Adrenal gland (tissue), 9 donors: ENCODE measurements at regions not wholly inside any gene's neighbourhood (a gene's known extent, or its start where the extent isn't known, plus 50 kb on each side); places are given as distances from the start of the nearest gene placed in this dataset.
"Not testable (repeated sequence)": the region's sequence is repeated elsewhere in the genome, so short reads cannot be mapped to it uniquely, and the experiment has no call there.

Experiments used
- DNase-seq, 7 donors: peaks; one replicate each; pipeline ENCODE4 v3.0.0-alpha.2; 2019 to 2020
- H3K27ac ChIP-seq, 5 donors: fragments of 200-600 bp; sonication (generic) in 4 of 5; 1 replicate in 3 of 5; 2 replicates in 2 of 5; pipeline versions ENCODE4 v1.5.1 to v1.8.0; 2016 to 2020; ENCODE audit warnings: mild to moderate bottlenecking in 1 of 5
- H3K27me3 ChIP-seq: fragments of 200-600 bp; 2 replicates; pipeline ENCODE4 v1.8.0; 2021
- H3K36me3 ChIP-seq, 2 donors: fragments of 200-600 bp; replicated peaks in 1 of 2; 1 replicate in 1 of 2; 2 replicates in 1 of 2; pipeline versions ENCODE4 v1.5.1 to v1.8.0; 2018 to 2022
- H3K4me1 ChIP-seq, 2 donors: fragments of 200-600 bp; replicated peaks in 1 of 2; 1 replicate in 1 of 2; 2 replicates in 1 of 2; pipeline versions ENCODE4 v1.5.1 to v1.8.0; 2018 to 2021
- H3K4me3 ChIP-seq, 4 donors: fragments of 200-600 bp; sonication (generic) in 3 of 4; one replicate each; pipeline ENCODE4 v1.5.1; 2016 to 2018
- H3K9me3 ChIP-seq, 3 donors: fragments of 200-600 bp; sonication (generic) in 1 of 3; replicated peaks in 1 of 3; 1 replicate in 2 of 3; 2 replicates in 1 of 3; pipeline versions ENCODE4 v1.5.1 to v1.8.0; 2016 to 2021
- POLR2A ChIP-seq, 2 donors: fragments of 450-650 bp; IDR thresholded peaks; one replicate each; pipeline ENCODE4 v1.6.1; 2017; ENCODE audit warnings: antibody characterized with exemption in 2 of 2, mild to moderate bottlenecking in 2 of 2, moderate library complexity in 1 of 2
- WGBS, 4 donors: extraction: QIAGEN DNeasy Blood & Tissue Kit in 2 of 4; methylation state at CpG; one replicate each; pipeline versions ENCODE4 v1.1.5 to v1.1.7; 2013 to 2017; 5-methylcytosine and 5-hydroxymethylcytosine counted together
- intact Hi-C, 2 donors: fragments of 100-400 bp; cut with DNase I; formaldehyde crosslinking; loops; one replicate each; pipeline versions ENCODE4 v1.14.1 to v1.15.0; 2022 to 2023
- TF ChIP-seq, protein P1 (sequence below), 6 experiments: fragments of 450-650 bp in 4 of 6; fragments of 200-600 bp in 2 of 6; sonication (generic) in 1 of 6; IDR thresholded peaks; 1 replicate in 5 of 6; 2 replicates in 1 of 6; pipeline versions ENCODE4 v1.5.1 to v1.8.0; 2016 to 2021; ENCODE audit warnings: antibody characterized with exemption in 6 of 6, mild to moderate bottlenecking in 2 of 6, moderate library complexity in 1 of 6
- donor health status: healthy with polysubstance abuse.
- donor health status: Bipolar disorder and iron deficiency.
- donor health status: DM: yes; HTN: yes; CAD: no.
- donor health status: DM: no; HTN: no; CAD: no.
- donor health status: DM: no; HTN: no; CAD: no.

DNA sequence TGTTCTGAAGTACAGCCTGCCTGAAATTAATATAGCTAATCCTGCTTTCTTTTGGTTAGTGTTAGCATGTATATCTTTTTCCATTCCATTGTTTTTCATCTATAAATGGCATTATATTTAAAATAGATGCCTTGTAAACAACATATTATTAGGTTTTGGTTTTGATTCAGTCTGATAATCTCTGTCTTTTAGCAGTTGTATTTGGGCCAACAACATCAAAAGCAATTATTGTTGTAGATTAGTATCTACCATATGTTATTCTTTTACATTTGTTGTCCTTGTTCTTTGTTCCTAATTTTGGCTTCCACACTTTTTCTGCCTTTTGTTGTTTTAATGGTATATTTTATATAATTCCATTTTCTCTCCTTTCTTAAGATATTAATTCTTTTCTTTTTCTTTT is 678.2 kb upstream of the PRMT6 start:
- no peaks in the 10 kb centered on the region for H3K36me3 ChIP-seq
- intact Hi-C loops: no loop called here
- no peak for TF ChIP-seq POLR2A (IDR thresholded peaks at IDR 0.05)
- TF ChIP-seq, protein P1, sequence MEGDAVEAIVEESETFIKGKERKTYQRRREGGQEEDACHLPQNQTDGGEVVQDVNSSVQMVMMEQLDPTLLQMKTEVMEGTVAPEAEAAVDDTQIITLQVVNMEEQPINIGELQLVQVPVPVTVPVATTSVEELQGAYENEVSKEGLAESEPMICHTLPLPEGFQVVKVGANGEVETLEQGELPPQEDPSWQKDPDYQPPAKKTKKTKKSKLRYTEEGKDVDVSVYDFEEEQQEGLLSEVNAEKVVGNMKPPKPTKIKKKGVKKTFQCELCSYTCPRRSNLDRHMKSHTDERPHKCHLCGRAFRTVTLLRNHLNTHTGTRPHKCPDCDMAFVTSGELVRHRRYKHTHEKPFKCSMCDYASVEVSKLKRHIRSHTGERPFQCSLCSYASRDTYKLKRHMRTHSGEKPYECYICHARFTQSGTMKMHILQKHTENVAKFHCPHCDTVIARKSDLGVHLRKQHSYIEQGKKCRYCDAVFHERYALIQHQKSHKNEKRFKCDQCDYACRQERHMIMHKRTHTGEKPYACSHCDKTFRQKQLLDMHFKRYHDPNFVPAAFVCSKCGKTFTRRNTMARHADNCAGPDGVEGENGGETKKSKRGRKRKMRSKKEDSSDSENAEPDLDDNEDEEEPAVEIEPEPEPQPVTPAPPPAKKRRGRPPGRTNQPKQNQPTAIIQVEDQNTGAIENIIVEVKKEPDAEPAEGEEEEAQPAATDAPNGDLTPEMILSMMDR (IDR thresholded peaks at IDR 0.05): no peak
- H3K27ac ChIP-seq: no peak overlapping the region
- no peaks in the 10 kb centered on the region for H3K9me3 ChIP-seq
- H3K27me3 ChIP-seq: no peaks in the 10 kb centered on the region
- no peak for DNase-seq
- H3K4me1 ChIP-seq: no peaks in the 10 kb centered on the region
- H3K4me3 ChIP-seq: no peak overlapping the region

DNA sequence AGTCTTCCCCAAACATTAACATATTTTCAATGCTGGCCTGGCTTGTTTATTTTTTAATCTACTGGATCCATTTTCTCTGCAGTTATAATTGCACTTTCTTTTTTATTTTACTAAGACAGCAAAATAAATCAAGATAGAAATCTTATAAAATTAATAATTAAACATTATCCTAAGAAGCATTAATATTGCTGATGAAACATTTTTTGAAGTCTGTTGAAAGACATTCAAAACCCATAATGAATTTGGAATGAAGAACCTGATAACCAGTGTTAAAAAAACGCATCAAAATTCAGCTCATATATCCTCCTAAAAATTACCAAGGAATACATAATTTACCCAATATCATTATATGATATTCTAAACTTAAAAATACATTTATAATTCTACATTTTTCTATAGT is 675.7 kb upstream of the PRMT6 start:
- H3K9me3 ChIP-seq: no peaks in the 10 kb centered on the region
- no peak for DNase-seq
- intact Hi-C loops: no loop called here
- TF ChIP-seq, protein P1 (IDR thresholded peaks at IDR 0.05): no peak
- TF ChIP-seq POLR2A (IDR thresholded peaks at IDR 0.05): no peak
- 53 to 78% (median 66%) methylated on average over 1 of the region's 1 CpG for WGBS, 4 donors
- H3K36me3 ChIP-seq: no peaks in the 10 kb centered on the region
- no peak overlapping the region for H3K4me3 ChIP-seq
- H3K27ac ChIP-seq: no peak overlapping the region
- H3K4me1 ChIP-seq: no peaks in the 10 kb centered on the region
- no peaks in the 10 kb centered on the region for H3K27me3 ChIP-seq

GRCh38 chr1:106389160-106389559 is 667.3 kb upstream of the PRMT6 start:
- H3K36me3 ChIP-seq, H3K4me1 ChIP-seq, H3K27me3 ChIP-seq, intact Hi-C loops, H3K9me3 ChIP-seq, H3K4me3 ChIP-seq, DNase-seq, H3K27ac ChIP-seq: not testable (repeated sequence)
- 60 to 73% (median 68%) methylated on average over 4 of the region's 4 CpGs for WGBS, 4 donors

DNA sequence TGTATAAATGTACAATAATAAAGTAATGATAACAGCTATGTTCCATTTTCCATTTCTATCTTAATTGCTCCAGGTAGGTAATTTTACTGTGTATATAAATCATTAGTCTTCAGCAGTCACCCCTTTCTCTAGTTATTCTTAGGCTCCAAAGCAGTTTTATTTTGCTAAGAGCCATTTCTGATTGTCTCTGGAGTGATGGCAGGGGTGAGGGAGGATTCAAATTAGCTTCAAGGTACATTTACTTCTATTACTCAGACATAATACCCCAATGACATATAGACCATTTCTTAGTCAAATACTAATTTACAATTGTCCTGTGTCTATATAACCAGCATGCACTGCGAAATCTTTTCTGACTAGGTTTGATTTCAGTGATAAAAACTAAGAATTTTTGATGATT is 663.4 kb upstream of the PRMT6 start:
- Histone ChIP-seq H3K4me3 (no peak overlapping the region), H3K4me1 (no peaks in the 10 kb centered on the region), H3K9me3 (no peaks in the 10 kb centered on the region), H3K27me3 (no peaks in the 10 kb centered on the region), H3K36me3 (no peaks in the 10 kb centered on the region), H3K27ac (no peak overlapping the region)
- TF ChIP-seq, protein P1 (IDR thresholded peaks at IDR 0.05): no peak
- no peak for TF ChIP-seq POLR2A (IDR thresholded peaks at IDR 0.05)
- intact Hi-C loops: no loop called here
- no peak for DNase-seq
- WGBS, 4 donors: 53 to 86% (median 77%) methylated on average over 1 of the region's 1 CpG

DNA sequence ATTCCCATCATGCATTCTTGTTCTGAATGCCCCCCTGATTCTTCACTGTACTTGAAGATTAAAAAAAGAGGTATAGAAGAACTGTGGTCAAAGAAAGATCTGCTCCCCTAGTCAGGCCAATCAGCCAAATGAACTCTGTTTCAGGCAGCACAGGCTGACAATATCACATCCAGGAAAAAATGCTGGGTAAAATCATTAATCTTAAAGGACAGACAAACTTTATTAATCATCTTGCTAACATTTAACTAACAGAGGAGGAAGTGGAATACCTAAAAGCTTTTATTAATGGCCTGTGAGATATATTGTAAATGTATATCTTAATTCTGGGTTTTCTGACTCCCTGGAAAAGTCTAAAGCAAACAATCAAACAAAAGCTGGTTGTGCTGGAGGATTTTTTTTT is 660.5 kb upstream of the PRMT6 start:
- Histone ChIP-seq H3K27ac (no peak overlapping the region), H3K9me3 (no peaks in the 10 kb centered on the region), H3K4me1 (no peaks in the 10 kb centered on the region), H3K36me3 (no peaks in the 10 kb centered on the region), H3K4me3 (no peak overlapping the region), H3K27me3 (no peaks in the 10 kb centered on the region)
- TF ChIP-seq, protein P1 (IDR thresholded peaks at IDR 0.05): no peak
- no peak for TF ChIP-seq POLR2A (IDR thresholded peaks at IDR 0.05)
- no peak for DNase-seq
- intact Hi-C loops: no loop called here
